ENCODE measurements at regions not wholly inside any gene's neighbourhood (a gene's known extent, or its start where the extent isn't known, plus 50 kb on each side); places are given as distances from the start of the nearest gene placed in this dataset.

DNA sequence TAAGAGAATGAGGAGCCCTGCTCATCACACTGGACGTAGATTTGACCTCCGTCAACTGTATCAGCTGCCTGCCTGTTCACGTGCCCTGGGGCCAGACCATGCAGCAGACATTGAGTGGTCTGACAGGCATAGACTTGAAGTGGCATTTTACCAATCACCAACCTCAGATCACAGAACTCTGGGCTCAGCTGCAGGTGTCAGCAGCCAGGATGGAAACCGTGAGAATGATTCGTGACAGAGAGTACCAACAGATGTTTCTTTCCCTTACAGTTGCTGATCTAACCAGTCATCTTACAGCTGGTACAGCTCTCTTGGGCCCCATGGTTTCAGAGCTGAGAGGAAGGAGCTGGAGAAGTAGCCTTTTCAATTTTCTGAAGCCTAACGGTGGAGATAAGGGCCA lies 148.9 kb downstream of the EN1 start:
- no peak for DNase-seq (ENCODE audit: low read depth in 2 of 2)

DNA sequence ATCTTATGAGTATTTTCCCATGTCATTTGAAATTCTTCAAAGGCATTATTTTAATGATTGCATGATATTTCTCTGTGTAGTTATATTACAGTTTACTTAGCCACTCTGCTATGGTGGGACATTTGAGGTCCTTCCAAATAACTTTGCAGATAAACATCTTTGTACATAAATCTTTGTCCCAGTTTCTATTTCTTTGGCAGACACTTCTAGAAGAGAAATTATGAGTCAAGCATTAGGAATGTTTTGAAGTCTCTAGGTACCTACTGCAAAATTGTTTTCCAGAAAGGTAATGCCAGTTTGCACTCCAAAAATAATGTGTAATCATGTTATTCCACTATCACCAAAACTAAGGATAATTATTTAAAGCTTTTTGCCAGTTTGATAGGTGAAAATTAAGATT lies 149.7 kb downstream of the EN1 start:
- DNase-seq (ENCODE audit: low read depth in 2 of 2) = no peak

GRCh38 chr2:118696786-118697465 lies 150.5 kb downstream of the EN1 start:
- DNase-seq (ENCODE audit: low read depth in 2 of 2) = no peak

DNA sequence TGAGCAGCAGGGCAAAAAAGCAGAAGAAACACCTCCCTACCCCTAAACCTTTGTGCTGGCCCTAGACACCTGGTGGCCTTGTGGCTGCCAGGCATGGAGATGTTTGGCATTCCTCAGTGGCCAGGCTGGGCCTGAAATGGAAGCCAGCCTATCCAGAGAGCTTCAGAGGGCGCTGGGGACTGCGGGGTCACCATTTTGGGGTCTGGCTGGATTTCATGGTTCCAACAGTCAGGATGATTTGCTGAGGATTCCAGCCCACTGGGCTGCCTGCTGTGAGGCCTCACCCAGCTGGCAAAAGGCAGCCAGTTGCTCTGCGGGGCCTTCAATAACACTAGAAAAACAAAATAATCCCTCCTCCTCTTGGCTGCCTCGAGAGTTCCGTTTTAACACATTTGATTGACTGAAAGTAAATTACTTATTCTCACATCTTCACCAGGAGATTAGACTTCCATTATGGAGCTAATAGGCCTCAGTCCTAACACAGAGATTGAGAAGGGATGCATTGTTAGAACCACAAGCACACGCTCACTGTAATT lies 154.1 kb downstream of the EN1 start:
- DNase-seq (ENCODE audit: low read depth in 2 of 2) = no peak

DNA sequence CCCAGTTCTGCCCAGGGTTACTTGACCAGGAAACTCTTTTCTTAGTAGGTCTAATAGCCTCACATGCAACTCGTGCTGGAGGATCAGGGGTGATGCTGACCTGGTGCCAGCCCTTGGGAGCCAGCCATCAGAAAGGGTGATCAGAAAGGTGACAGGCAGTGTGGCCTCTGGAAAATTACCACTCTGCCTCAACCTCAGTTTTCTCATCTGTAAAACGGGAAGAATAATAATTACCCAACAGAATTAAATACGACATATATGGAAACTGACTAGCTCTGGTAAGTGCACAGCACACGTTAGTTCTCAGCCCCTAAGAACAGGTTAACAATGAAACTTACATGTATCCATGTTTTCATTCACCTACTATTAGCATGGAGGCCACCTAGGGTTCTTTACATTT lies 157.6 kb downstream of the EN1 start:
- no peak for DNase-seq (ENCODE audit: low read depth in 2 of 2)

GRCh38 chr2:118689456-118689855 lies 158.0 kb downstream of the EN1 start:
- no peak for DNase-seq (ENCODE audit: low read depth in 2 of 2)

DNA sequence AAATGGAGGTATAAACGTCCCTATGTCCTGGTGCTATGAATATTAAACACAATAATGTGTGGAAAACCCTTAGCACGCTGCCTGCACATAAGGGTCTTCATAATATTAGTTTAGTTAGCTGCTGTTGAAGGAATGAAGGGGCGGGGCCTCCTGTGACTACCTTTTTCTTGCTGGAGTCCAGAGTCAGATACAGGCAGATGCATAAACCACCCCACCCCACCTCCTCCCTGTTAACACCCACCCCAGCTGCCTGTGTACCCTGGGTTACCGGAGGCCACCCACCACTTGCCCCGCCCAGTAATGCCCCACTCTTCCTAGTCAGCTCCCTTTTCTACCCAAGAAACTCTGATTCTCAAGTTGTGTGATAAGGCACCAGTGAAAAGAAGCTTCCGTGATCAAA lies 158.4 kb downstream of the EN1 start:
- no peak for DNase-seq (ENCODE audit: low read depth in 2 of 2)

DNA sequence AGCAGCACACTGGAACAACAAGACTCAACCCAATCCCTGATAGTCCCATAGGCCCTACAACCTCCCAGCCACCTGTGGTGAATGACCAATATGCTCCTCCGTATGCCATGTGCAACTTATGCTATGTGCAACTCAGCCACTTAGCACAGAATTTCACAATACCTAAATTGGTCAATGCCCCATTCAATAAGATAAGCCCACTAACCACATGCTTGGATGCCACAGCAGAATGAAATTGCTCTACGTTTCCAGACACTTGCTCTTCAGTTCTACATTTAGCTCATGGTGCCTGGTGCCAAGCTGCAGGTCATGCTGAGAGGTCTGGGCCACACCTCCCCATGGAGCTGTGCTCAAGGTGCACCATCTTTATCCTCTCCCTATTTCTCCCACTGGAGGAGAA lies 159.8 kb downstream of the EN1 start:
- DNase-seq (ENCODE audit: low read depth in 2 of 2) = no peak

DNA sequence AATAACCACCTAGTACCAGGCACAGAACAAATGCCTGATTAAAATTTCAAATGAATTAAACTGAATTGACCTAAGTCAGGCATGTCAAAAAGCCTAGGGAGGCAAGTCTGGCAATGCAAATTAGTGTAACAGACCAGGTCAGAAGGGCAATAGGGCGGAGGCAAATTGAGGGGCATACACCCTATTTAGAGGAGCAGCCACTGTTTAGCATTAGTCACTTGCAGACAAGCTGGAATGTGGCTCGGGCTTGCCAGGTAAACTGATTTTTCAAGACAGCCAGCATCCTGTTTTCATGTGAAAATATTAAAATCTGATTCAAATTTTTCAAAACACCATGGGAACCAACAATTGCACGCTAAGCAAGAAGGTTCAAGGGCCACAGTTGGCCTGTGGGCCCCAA lies 160.3 kb downstream of the EN1 start:
- DNase-seq (ENCODE audit: low read depth in 2 of 2) = no peak

GRCh38 chr2:118686346-118686745 lies 161.1 kb downstream of the EN1 start:
- no peak for DNase-seq (ENCODE audit: low read depth in 2 of 2)

DNA sequence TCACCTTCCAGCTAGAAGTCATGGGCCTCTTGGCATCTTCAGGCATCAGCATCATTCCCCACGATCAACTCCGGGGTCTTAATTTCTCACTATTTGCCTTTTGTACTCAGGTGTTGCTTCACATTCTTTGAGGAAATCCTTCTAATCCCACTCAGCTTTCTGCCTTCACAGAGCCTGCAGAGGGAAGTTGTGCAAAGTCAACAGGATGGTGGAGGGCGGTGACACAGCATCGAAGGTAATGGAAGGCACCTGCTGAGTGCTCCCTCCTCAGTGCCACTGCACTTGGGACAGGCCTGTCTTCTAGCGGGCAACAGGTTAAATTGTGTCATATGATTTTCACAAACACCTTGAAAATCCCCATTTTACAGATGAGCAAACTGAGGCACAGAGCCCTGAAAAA lies 164.0 kb downstream of the EN1 start:
- DNase-seq (ENCODE audit: low read depth in 2 of 2) = no peak

- no peak for DNase-seq (ENCODE audit: low read depth in 2 of 2)
Observed at GRCh38 chr2:118678985-118679384, 168.5 kb downstream of the EN1 start.

- no peak for DNase-seq (ENCODE audit: low read depth in 2 of 2)
Observed at GRCh38 chr2:118677546-118677945, 169.9 kb downstream of the EN1 start.

DNA sequence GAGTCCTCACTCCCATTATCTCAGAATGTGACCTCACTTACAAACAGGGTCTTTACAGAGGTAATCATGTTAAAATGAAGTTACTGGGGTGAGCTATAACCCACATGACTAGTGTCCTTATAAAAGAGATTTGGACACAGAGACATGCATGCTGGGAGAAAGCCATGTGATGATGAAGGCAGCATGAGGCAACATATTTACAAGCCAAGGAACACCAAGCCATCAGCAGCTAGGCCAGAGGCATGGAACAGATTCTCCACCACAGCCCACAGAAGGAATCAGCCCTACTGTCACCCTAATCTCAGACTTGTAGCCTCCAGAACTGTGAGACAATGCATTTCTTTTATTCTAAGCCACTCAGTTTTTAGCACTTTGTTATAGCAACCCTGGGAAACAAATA lies 171.9 kb downstream of the EN1 start:
- DNase-seq (ENCODE audit: low read depth in 2 of 2) = no peak

DNA sequence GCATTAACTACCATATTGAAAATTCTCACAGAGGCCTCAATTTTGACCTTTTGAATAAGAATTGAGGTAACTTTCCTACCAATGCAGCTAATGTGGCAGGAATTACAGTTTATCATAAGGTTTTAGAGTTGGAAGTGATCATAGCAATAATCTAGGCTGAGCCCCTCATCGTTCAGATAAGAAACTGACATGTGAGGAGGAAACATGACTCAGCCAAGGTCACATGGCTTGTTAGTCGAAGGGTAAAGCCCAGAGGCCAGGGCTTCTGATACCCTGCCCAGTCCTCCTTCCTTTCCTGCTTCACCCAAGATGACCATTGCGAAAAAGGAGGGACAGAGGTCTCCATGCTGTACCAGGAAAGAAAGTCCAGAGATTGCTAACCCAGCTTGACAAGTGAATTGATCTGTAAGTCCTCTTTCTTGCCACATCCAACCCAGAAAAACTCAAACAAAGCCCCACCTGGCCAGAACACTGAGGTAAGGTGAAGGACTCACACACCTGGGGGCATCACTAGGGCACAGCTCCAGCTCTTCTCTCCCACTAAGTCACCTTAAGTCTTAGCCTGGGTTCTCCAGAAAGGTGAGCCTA lies 174.8 kb downstream of the EN1 start:
- DNase-seq (ENCODE audit: low read depth in 2 of 2) = no peak

DNA sequence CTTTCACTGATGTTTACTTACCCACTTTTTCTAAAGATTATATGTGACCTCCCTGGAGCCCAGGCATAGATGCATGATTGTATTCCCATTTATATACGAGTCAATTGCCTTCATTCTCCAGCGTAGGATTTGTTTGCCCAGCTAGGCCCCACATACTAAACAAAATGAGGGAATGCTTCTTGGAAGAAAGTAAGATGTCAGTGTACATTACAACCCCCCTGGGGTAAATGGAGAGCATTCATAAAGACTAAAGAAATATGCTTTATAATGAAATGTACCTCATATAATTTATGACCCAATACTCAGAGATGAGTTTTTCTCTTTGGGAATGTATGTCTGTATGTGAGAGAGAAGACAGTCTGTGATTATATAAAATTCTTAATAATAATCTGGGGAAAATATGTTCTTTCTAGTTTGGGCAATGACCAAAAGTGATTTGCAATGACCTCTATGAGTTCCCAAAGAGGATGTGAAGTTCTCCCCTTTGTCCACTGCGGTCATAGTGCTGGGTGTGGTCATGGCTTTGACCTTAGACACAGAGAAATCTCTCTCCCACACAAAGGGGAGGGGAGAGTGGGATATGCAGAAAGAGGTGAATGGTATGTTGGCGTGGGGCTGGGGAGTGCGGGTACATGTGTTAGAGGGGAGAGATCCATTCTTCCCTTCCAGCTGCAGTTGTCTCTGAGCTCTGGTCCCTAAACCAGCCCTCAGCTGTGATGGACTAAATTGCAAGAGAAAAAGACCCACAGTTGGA lies 175.6 kb downstream of the EN1 start:
- DNase-seq (ENCODE audit: low read depth in 2 of 2) = no peak

- DNase-seq (ENCODE audit: low read depth in 2 of 2) = no peak
Observed at GRCh38 chr2:118670838-118671237, 176.6 kb downstream of the EN1 start.

GRCh38 chr2:118670276-118670675 lies 177.2 kb downstream of the EN1 start:
- DNase-seq (ENCODE audit: low read depth in 2 of 2) = no peak

GRCh38 chr2:118669654-118670053 lies 177.8 kb downstream of the EN1 start:
- DNase-seq (ENCODE audit: low read depth in 2 of 2) = no peak

GRCh38 chr2:118668431-118669424 lies 178.7 kb downstream of the EN1 start:
- DNase-seq (ENCODE audit: low read depth in 2 of 2) = no peak

DNA sequence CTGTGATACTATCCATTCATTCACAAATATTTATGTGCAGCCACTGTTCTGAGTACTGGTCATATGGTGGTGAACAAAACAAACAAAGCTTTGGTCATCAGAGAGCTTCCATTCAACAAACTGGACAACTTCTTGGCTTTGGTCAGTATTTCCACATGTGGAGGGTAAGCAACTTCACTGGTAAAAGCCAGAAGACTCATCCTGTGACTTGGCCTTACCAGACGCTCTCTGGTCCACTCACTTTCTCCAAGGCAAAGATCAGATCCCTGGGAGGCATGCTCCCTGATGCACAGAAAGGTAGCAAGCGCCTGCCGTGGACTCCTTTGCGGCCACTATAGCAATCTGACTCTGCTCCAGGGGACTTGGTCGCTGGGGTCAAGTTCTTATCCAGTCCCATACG lies 179.5 kb downstream of the EN1 start:
- no peak for DNase-seq (ENCODE audit: low read depth in 2 of 2)

GRCh38 chr2:118667348-118667747 lies 180.1 kb downstream of the EN1 start:
- DNase-seq (ENCODE audit: low read depth in 2 of 2) = no peak

Measured in stimulated activated CD8-positive, alpha-beta memory T cell treated with anti-CD3 and anti-CD28 coated beads, Interleukin-2, amount 100 ng/mL, for 1 hour (primary cell).